HCEC 1CT (cell line): ENCODE measurements at regions not wholly inside any gene's neighbourhood (a gene's known extent, or its start where the extent isn't known, plus 50 kb on each side); places are given as distances from the start of the nearest gene placed in this dataset.
"Not testable (repeated sequence)": the region's sequence is repeated elsewhere in the genome, so short reads cannot be mapped to it uniquely, and the experiment has no call there.

Experiments used
- DNase-seq: peaks from one replicate; pipeline ENCODE4 v3.0.0-alpha.2; 2017

DNA sequence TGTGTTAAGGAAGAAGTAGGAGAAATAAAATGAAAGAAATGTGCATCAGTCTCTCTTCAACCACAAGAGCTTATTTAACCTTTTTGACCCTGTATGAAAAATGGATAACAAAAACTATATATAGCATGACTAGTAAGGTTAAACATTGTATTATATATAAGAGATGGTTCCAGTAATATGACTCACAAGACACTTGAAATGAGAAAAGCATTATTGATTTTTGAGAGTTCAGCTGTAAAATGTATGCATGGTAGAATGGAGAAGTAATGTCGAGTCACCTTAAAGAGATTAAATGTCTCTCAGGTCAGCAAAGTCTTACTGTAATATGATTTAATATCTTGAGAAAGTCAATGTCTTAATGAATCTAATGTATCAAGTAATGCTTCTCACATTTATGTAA lies 860.9 kb downstream of the TAF11L14 start:
- no peak for DNase-seq

DNA sequence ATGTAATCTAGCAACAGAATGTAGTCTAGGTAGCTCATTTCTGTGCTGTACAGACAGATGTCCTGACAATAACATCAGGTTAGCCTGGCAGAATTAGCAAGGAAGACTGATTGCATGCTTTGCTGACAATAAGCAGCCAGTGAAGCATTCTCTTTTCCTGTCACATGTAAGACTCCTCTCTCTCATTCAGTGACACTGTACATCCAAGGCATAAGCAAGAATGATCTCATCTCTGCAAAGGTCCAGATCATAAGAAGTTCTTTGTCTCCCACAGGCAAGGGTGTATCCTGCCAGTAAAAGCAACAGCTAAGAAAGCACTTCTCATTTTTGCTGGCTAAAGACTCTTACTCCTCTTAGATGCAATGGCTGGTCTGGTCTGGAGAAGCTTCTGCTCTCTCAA lies 861.8 kb downstream of the TAF11L14 start:
- DNase-seq, result no peak

DNA sequence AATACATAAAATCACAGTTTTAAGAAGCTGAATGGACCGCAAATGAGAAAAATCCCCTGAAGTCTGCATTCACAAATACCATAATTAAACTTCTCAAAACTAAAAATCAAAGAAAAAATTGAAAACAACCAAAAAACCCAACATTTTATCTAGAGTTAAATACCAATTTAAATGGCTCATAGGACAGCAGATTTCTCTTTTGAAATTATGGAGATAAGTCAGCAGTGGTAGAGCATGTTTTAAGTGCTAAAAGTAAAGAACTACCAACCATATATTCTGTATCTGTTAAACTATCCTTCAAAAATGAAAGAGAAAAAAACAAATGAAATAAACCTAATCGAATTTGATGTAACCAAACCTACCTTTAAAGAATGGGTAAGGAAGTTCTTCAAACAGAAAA lies 862.8 kb downstream of the TAF11L14 start:
- DNase-seq, result no peak

DNA sequence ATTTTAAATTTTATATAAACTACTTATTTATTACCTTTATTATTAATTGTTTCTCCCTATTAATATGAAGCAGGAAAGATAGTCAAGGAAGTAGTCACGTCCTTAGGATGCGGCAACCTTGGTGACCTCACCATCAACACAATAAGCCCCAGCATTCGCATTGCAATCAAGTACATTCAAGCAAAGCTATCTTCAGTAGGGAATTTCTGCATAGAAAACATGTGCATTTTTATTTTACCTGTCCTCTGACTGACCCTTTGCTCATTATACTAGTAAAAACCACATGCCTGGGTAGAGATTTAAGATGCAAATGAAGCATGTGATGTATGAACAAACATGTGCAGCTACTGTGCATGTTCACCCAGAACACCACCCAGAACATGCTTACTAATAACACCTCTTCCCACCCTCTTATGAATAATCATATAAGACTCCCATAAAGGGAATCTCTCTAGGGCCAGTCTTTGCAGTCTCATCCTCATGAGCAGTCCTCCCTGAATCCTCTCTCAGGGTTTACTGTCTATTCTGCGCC lies 869.6 kb downstream of the TAF11L14 start:
- DNase-seq, result no peak

GRCh38 chr5:18507114-18507513 lies 872.9 kb downstream of the TAF11L14 start:
- no peak for DNase-seq

- DNase-seq, result no peak
Measured at GRCh38 chr5:18517641-18518380, 883.6 kb downstream of the TAF11L14 start.

DNA sequence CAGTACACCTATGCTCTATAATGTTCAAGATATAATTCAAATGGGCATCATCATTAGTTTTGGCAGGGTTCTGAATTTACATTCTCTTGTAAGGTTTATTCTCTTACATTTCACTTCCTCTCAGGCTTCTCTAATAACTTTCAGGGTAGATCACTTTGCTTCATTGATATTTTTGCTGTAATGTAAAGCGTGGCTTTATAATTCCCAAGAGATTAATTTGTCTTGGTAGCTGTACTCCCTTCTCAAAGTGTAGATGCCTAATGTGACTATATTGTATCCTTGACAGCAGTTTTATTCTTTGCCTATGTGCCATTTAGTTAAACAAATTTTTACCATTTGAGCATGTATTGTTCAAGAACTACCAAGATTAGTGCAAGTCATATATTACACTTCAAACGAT lies 889.1 kb downstream of the TAF11L14 start:
- DNase-seq, result no peak

GRCh38 chr5:18526792-18527405 lies 892.6 kb downstream of the TAF11L14 start:
- DNase-seq, result no peak

GRCh38 chr5:18533137-18533536 lies 898.9 kb downstream of the TAF11L14 start:
- no peak for DNase-seq

- no peak for DNase-seq
Measured at GRCh38 chr5:18534119-18534518, 899.9 kb downstream of the TAF11L14 start.

GRCh38 chr5:18535753-18536152 lies 901.5 kb downstream of the TAF11L14 start:
- DNase-seq, result not testable (repeated sequence)

- no peak for DNase-seq
Measured at GRCh38 chr5:18544421-18544820, 910.2 kb downstream of the TAF11L14 start.

- no peak for DNase-seq
Measured at GRCh38 chr5:18546591-18546990, 912.3 kb downstream of the TAF11L14 start.

- DNase-seq, result no peak
Measured at GRCh38 chr5:18551716-18552115, 917.5 kb downstream of the TAF11L14 start.

GRCh38 chr5:18553269-18553668 lies 919.0 kb downstream of the TAF11L14 start:
- peak; percentile 51 for DNase-seq

DNA sequence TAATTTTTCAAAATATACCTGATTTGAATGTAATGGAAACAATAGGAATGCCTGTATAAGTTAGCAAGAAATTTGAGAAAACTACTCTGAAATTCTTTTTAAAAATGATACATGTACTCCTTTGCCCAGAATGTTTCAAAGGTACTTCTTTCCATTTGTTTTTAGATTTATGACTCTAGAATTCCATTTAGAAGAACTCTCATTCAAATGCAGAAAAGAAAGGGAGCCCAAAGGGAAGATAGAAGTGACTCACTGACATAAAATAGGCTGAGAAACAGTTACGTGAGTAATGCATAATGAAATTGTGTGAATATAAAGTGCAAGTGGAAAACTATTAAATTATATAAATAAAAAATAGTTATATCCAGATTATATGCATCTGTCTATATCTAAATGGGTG lies 926.3 kb downstream of the TAF11L14 start:
- no peak for DNase-seq

GRCh38 chr5:18563853-18564252 lies 929.6 kb downstream of the TAF11L14 start:
- no peak for DNase-seq

DNA sequence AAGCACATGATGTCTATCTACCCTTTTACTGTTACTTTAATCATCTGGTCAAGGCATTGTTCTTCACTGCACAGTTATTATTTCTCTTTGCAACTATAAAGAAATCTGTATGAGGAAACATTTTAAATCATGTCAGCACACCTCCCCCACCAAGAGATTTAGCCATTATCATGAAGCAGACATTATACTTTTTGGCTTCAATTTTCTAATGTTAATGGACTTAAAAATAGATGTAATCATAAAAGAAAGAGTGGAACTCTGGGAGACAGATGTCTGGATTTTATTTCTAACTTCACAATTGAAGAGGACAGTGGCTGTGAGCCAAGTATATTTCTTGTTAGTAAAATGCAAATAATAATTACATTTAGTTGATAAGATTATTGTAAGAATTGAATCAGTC lies 932.4 kb downstream of the TAF11L14 start:
- no peak for DNase-seq

DNA sequence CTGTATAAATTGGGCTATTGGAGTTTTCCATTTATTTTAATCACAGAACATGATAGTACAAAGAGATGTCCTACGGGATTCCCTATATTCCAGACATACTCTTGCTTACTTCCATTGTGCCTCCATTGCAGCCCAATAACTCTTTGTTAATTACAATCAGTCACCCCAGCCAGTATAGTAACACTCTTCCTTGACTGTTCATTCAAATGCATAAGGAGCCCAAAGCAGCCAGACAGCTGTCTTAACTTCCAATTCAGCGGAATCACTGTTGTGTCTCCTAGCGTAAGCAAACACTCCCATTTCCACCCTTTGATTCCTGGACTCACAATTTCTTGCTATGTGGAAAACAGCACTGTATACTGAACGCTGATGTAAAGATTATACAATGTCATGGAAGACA lies 942.3 kb downstream of the TAF11L14 start:
- DNase-seq, result no peak

GRCh38 chr5:18601185-18601584 lies 966.9 kb downstream of the TAF11L14 start:
- DNase-seq, result no peak

DNA sequence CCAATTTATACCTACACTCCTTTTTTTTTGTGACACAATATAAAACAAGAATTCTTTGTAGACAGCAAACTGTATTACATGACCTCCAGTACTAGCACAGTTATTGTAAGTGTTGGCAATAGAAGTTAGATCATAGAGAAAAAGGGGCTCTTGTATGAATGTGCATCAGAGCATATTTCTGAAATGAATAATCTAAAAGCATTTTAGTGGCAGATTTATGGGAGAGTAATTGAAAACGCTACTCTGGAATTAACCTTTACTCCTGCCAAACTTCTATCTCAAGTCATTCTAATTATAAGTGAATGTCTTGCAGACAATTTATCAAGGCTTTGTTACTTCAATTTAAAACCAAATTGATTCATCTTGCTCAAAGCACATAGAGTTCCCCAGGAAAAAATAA lies 968.1 kb downstream of the TAF11L14 start:
- no peak for DNase-seq

DNA sequence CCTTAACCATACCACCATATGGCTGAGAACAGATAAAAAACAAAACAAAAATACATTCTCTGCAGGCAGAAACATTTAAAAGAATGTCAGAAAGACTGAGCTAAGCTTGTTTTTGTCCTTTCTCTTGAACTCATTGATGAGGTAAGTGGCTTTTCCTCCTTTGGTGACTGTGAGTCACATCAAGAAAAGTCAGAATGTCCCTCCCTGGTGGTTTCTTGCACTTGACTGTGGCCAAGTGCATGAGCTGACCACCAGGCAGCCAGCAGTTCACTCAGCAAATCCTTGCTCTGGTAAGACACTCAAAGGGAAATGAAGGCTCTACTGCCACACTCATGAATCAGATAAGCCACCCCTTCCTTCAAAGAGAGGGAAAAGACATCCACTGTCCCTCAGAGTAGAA lies 970.9 kb downstream of the TAF11L14 start:
- no peak for DNase-seq

GRCh38 chr5:18607570-18607969 lies 973.3 kb downstream of the TAF11L14 start:
- no peak for DNase-seq

DNA sequence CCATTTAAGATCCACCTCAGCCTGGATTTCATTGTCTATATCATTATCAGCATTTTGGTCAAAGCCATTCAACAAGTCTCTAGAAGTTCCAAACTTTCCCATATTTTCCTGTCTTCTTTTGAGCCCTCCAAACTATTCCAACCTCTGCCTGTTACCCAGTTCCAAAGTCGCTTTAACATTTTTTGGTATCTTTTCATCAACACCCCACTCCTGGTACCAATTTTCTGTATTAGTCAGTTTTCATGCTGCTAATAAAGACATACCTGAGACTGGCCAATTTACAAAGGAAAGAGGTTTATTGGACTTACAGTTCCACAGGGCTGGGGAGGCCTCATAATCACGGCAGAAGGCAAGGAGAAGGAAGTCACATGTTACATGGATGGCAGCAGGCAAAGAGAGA lies 982.9 kb downstream of the TAF11L14 start:
- not testable (repeated sequence) for DNase-seq
